Lower leg skin (tissue), 4 donors: ENCODE measurements at regions not wholly inside any gene's neighbourhood (a gene's known extent, or its start where the extent isn't known, plus 50 kb on each side); places are given as distances from the start of the nearest gene placed in this dataset.
"Not testable (repeated sequence)": the region's sequence is repeated elsewhere in the genome, so short reads cannot be mapped to it uniquely, and the experiment has no call there.

ENCODE experiments used
- DNase-seq, 2 donors: peaks; one replicate each; pipeline ENCODE4 v3.0.0-alpha.2; 2019; ENCODE audit warnings: low spot score in 2 of 2
- H3K4me3 ChIP-seq: fragments of 200-600 bp; sonication (generic); 2 replicates; pipeline ENCODE4 v1.5.1; 2017; ENCODE audit warnings: mild to moderate bottlenecking, low read depth; ENCODE audit not compliant: poor library complexity, severe bottlenecking
- POLR2A ChIP-seq, 2 donors: fragments of 450-650 bp; IDR thresholded peaks; one replicate each; pipeline ENCODE4 v1.6.1; 2016 to 2017; ENCODE audit warnings: antibody characterized with exemption in 2 of 2, mild to moderate bottlenecking in 1 of 2, moderate library complexity in 1 of 2
- WGBS, 2 donors: methylation state at CpG; one replicate each; pipeline ENCODE4 v1.1.5; 2018; 5-methylcytosine and 5-hydroxymethylcytosine counted together
- intact Hi-C: fragments of 100-400 bp; cut with DNase I; formaldehyde crosslinking; loops from one replicate; pipeline ENCODE4 v1.15.0; 2023; ENCODE audit warnings: low total_unique reads
- TF ChIP-seq, protein P1 (sequence below), 3 donors: fragments of 450-650 bp; IDR thresholded peaks; one replicate each; pipeline ENCODE4 v1.5.1; 2016; ENCODE audit warnings: antibody characterized with exemption in 3 of 3, mild to moderate bottlenecking in 3 of 3, moderate library complexity in 2 of 3

DNA sequence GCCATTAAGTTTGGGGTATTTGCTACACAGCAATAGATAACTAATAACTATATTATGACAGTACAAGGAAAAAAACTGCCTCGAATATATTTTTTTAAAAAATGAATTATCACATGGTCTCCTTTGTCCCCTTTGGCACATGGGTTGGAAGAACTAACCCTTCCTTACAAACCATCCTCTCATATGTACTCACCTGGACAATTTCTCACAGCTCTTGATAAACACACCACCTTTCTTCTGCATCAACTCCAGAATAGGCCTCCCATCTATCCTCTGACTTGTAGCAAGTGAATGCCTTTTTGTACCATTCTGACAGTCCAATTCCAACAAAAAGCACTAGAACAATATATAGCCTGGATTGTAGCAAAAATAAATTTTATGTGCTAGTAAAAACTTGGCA, 78.7 kb upstream of the LARP1 start:
- no peak for DNase-seq
- WGBS, 2 donors: 83 to 92% methylated on average over 1 of the region's 1 CpG
- intact Hi-C loops: no loop called here
- H3K4me3 ChIP-seq: no peak overlapping the region
- TF ChIP-seq, protein P1, sequence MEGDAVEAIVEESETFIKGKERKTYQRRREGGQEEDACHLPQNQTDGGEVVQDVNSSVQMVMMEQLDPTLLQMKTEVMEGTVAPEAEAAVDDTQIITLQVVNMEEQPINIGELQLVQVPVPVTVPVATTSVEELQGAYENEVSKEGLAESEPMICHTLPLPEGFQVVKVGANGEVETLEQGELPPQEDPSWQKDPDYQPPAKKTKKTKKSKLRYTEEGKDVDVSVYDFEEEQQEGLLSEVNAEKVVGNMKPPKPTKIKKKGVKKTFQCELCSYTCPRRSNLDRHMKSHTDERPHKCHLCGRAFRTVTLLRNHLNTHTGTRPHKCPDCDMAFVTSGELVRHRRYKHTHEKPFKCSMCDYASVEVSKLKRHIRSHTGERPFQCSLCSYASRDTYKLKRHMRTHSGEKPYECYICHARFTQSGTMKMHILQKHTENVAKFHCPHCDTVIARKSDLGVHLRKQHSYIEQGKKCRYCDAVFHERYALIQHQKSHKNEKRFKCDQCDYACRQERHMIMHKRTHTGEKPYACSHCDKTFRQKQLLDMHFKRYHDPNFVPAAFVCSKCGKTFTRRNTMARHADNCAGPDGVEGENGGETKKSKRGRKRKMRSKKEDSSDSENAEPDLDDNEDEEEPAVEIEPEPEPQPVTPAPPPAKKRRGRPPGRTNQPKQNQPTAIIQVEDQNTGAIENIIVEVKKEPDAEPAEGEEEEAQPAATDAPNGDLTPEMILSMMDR (IDR thresholded peaks at IDR 0.05): no peak
- TF ChIP-seq POLR2A (IDR thresholded peaks at IDR 0.05): no peak

- intact Hi-C loops: no loop called here
- no peak for DNase-seq
- no peak for TF ChIP-seq POLR2A (IDR thresholded peaks at IDR 0.05)
- TF ChIP-seq, protein P1 (IDR thresholded peaks at IDR 0.05): no peak
- WGBS, 2 donors: 72 to 79% methylated on average over 2 of the region's 2 CpGs
- no peak overlapping the region for H3K4me3 ChIP-seq
These were observed 81.1 kb upstream of the LARP1 start for GRCh38 chr5:154674029-154674428.

GRCh38 chr5:154673506-154673905, 81.7 kb upstream of the LARP1 start:
- intact Hi-C loops: no loop called here
- WGBS, 2 donors: 62 to 86% methylated on average over 4 of the region's 4 CpGs
- TF ChIP-seq, protein P1 (IDR thresholded peaks at IDR 0.05): no peak
- no peak for TF ChIP-seq POLR2A (IDR thresholded peaks at IDR 0.05)
- DNase-seq: no peak
- no peak overlapping the region for H3K4me3 ChIP-seq

DNA sequence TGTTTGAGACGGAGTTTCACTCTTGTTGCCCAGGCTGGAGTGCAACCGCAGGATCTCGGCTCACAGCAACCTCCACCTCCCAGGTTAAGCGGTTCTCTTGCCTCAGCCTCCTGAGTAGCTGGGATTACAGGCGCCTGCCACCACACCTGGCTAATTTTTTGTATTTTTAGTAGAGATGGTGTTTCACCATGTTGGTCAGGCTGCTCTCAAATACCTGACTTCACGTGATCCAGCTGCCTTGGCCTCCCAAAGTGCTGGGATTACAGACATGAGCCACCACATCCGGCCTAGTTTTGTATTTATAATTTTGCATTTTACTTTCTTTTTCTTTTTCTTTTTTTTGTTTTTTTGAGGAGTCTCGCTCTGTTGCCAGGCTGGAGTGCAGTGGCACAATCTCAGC, 85.3 kb upstream of the LARP1 start:
- 93 to 95% methylated on average over 8 of the region's 8 CpGs for WGBS, 2 donors
- DNase-seq, H3K4me3 ChIP-seq, intact Hi-C loops: not testable (repeated sequence)

DNA sequence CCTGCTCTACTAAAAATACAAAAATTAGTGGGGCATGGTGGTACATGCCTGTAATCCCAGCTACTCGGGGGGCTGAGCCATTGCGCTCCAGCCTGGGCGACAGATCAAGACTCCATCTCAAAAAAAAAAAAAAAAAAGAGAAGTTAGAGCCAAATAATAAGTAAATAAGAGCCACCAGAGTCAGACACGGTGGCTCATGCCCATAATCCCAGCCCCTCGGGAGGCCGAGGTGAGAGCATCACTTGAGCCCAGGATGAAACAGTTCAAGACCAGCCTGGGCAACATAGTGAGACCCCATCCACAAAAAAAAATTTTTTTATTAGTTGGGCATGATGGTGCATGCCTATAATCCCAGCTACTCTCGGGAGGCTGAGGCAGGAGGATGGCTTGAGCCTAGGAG, 85.8 kb upstream of the LARP1 start:
- H3K4me3 ChIP-seq: no peak overlapping the region
- no peak for TF ChIP-seq POLR2A (IDR thresholded peaks at IDR 0.05)
- TF ChIP-seq, protein P1 (IDR thresholded peaks at IDR 0.05): no peak
- 92 to 94% methylated on average over 7 of the region's 7 CpGs for WGBS, 2 donors
- intact Hi-C loops: no loop called here
- DNase-seq: no peak

DNA sequence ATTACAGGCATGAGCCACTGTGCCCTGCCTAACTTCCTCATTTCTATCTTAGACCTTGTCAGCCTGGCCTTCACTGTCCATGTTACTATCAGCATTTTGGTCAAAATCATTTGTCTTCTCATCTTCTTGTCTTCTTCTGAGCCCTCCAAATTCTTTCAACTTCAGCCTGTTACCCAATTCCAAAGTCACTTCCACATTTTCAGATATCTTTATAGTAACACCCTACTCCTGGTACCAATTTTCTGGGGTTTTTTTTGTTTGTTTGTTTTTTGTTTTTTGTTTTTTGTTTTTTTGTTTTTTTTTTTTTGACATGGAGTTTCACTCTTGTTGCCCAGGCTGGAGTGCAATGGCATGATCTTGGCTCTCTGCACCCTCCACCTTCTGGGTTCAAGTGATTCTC, 90.3 kb upstream of the LARP1 start:
- TF ChIP-seq, protein P1 (IDR thresholded peaks at IDR 0.05): no peak
- no peak for TF ChIP-seq POLR2A (IDR thresholded peaks at IDR 0.05)
- no peak overlapping the region for H3K4me3 ChIP-seq
- DNase-seq: no peak
- intact Hi-C loops: no loop called here
